CD4-positive, alpha-beta T cell treated with Interleukin-15 for 4 hours (primary cell): ENCODE measurements at regions not wholly inside any gene's neighbourhood (a gene's known extent, or its start where the extent isn't known, plus 50 kb on each side); places are given as distances from the start of the nearest gene placed in this dataset.

Source experiments
- DNase-seq: peaks from one replicate; pipeline ENCODE4 v3.0.0-alpha.2; 2020; ENCODE audit warnings: low spot score

DNA sequence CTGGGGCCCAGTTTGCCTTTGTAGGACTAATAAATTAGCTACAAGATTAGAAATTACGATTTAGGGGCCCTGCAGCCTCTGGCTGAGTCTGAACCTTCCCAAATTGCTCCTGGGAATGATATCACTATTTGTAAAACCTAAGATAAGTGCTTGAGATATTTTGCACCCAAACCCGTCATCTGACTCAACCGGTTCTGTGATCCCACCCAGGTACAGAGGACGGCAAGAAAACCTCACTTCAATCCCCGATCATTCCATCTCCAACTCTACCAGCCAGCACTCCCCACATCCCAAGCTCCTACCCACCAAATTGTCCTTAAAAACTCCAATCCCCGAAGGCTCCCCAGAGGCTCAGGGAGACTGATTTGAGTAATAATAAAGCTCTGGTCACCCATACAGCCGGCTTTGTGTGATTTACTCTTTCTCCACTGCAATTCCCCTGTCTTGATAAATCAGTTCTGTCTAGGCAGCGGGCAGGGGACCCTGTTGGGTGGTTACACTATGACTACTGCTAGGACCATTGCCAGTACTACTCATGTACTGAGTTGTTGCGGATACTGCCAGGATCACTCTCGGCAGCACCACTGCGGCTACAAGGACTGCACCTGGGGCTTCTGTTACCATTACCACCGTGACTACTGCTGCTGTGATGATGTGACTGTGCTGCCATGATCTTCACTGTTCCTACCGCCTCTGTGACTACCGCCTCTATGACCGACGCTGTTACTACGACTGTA lies 73.1 kb downstream of the IRF8 start:
- DNase-seq: no peak

DNA sequence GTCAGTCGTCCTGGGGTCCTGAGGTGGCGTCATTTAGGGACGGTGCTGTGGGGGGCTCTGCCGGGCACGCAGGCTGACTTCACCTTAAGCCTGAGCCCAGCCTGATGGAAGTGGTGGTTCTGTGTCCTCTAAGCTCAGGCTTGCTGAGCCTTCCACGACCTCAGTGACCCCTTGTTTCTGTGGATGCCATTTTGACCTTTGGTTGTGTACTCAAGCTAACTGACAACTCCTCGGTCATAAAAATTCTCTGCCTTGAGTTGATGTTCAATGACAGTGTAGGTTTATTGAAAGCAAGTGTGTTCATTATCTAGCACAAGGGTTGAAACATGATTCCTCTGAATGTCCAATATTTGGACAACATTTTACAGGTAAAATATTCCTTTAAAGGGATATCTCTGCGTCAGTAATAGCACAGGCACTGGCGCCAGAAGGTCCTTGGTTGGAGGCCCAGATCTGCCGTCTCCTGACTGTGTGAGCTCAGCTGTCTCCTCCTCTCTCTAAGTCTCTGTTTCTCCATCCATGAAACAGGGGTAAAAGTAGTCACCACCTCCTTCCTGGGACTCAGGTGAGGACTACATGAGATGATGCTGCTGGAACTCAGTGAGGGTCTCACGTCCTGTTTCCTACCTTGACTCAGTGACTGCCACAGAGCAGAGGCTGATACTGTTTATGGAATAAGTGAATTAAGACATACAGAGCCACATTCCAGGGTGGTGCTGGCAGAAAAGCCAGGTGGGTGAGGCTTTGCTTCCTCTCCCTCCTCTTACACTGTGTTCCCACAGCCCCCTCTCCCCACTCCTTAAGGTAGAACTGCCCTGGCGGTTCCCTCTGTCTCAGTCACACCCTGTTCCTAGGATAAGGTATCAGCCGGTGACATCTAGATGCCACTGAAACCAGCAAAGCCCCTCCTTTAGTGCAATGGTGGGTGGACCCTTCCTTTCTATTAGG lies 75.7 kb downstream of the IRF8 start:
- DNase-seq: no peak

- DNase-seq: no peak
These were observed 76.6 kb downstream of the IRF8 start for GRCh38 chr16:85975451-85975981.

DNA sequence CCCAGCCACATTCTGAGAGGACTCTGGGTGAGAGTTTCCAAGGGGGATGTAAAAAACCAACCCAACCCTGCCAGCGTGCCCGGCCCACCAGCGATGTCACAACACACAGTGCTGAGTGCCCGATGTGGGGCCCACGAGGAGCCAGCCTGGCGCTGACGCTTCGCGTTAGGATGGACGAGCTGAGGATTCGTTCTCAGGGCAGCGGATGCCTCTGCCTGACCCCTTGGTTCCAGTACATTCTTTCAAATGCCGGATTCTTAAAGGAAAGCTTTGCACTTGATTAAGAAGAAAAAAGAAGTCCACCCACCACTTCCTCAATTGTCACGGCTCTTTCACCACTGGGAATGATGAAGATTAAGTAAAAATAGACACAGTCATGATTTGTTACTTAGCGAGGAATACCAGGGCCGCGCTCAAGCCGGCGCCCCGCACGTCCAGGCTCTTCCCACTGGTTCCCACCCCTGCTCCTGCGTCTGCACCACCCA lies 79.4 kb downstream of the IRF8 start:
- no peak for DNase-seq

DNA sequence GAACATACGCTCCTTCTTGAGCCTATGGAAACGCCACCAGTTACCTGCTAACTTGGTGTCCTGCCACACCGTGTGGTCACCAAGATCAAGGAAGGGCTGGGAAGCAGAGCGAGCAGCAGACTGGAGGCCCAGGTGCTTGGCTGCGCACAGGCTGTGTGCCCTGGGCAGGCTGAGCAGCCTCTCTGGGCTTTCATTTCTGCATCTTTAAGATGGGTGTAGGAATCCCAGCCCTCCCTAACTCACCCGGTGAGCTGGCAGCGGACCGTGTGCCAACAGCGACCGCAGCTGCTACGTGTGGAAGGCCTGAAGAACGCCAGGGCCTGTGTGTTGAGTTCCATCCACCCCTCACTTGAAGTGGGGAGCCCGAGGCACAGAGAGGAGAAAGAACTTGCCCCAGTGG lies 80.0 kb downstream of the IRF8 start:
- DNase-seq: no peak

DNA sequence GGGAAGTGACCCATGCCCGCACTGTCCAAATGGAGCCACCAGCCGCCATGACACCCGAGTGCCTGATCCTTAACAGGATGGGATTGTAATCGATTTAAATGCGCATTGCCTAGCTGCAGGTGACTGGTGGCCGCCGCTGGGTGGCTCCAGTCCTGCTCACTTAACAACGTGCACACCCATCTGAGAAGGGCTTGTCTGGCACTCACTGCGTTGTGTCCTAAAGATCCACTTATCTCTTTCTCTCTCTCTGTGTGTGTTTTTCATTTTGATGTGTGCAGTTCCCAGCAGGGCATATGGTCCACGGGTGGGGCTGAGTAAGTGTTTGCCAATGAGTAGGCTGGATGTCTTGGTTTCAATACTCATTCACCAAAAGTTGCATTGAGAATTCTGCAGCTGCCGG lies 80.6 kb downstream of the IRF8 start:
- no peak for DNase-seq

GRCh38 chr16:85980686-85981085 lies 81.7 kb downstream of the IRF8 start:
- no peak for DNase-seq

GRCh38 chr16:85981826-85982562 lies 83.0 kb downstream of the IRF8 start:
- DNase-seq: no peak

DNA sequence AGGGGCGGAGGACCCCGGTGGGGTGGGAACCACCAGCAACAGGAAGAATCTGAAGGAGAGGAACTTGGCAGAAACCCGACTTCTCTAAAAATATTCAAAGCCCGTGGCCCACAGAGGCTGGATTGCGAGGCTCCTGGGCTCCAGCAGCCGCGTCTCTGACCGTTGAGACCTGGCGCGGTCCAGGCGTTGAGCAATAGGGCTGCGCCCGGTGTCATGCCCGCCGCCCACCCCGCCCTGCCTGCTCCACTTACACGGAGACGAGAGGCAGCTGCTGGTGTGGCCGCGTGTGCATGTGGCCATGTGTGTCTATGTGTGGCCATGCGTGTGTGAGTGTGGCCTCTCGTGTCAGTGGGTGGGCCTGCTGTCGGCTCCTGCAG lies 83.6 kb downstream of the IRF8 start:
- DNase-seq: no peak

- no peak for DNase-seq
These were observed 84.1 kb downstream of the IRF8 start for GRCh38 chr16:85983064-85983463.

GRCh38 chr16:85983606-85984230 lies 84.8 kb downstream of the IRF8 start:
- no peak for DNase-seq

DNA sequence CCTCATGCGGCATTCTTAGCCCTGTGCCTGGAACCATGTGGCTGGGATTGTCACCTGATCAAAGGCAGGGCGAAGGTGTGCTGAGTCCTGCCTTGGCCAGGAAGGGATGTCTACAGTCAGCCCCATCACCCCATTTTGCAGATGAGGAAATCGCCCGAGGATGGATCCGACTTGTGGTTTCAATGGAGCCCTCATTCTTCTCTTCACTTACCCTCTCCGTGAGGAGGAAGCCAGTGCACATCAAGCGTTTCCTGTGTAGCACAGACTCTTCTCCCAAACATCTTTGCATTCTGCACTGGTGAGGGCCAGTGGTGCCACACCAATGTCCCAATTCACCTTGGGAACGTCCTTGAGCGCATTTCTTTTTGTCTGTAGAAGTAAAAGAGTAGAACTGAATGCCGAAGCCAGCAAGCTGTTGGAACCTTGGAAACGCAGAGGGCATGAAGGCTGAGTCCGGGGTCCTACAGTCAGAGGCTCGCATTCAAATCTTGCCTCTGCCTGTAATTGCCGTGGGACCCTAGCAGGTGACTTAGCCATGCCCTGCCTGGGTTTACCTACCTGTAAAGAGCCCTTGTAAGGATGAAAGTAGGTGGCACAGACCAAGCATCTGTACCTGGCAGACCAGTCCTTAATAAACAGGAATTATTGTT lies 85.4 kb downstream of the IRF8 start:
- no peak for DNase-seq

DNA sequence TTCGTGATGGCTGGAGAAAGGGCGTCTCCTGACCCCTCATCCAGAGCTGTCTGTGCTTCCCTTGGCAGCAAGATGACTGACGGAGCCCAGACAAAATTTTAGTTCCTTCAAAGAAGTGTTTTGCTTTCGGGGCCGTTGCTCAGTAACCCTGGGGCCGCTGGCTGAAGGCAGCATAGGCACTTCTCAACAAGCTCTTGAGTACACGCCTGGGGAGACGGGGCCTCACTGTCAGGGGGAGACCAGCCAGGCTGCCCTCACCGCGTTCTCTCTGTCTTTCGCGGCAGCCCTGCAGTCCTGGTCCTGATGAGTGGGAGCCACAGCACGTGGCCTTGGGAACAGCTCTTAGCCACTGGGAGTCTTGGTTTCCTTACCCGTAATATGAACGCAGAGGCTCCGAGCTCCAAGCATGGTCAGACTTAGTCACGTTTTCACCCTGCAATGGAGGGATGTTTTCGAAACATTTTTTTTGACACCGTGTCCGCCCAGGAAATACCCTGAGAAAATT lies 86.0 kb downstream of the IRF8 start:
- DNase-seq: no peak

DNA sequence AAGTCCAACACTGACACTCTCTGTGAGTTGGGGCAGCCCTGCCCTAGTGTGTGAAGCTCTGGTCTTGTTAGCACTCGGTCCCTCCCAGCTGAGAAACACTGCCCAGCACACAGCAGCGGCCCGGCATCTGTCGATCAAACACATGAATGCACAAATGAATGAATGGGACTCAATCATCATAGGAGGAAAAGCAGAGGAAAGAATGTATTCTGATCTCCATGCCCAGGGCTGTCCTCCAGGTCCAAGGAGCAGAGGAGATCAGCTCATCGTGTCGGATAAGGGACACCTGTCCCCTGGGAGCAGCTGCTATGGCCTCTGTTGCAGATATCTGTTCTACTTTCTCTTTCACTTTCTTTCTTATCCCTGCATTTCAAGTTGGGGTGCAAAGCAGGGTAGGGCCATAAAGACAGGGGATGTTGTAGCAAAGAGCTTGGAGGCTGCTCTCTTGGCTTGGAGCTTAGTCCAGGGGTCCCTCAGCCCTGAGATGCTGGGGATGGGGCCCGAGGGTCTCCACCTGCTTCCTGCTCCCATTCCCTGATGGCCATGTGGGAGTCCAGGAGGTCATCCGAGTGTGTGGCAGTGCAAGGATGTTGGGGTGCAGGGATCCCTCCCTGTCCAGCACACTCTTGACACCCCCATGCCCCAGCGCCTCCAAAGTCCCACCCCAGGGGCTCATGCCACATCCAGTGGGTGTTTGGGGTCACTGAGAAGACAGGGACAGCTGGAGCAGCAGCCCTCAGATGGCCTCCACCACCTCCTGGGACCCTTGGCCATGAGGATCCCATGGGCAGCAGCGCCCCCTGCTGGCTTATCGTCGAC lies 88.2 kb downstream of the IRF8 start:
- DNase-seq: no peak

DNA sequence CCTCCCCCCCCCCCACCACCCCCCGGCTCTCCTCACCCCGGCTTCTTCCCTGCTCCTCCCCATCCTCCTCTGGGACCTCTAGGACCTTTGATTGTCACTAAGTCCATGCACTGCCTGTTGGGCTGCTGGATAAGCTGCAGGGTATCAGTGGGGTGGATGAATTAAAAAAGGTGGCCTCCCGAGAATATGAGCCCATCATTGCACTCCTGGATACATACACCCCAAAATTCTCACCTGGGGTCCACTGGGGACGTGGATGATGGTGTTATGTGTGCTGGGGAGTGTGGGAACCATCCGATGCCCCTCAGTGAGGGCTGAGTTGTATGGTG lies 88.8 kb downstream of the IRF8 start:
- DNase-seq: no peak

- DNase-seq: no peak
These were observed 89.3 kb downstream of the IRF8 start for GRCh38 chr16:85988306-85988705.

- DNase-seq: no peak
These were observed 89.9 kb downstream of the IRF8 start for GRCh38 chr16:85988723-85989313.

- DNase-seq: no peak
These were observed 90.4 kb downstream of the IRF8 start for GRCh38 chr16:85989376-85989775.

GRCh38 chr16:85989863-85990643 lies 91.1 kb downstream of the IRF8 start:
- DNase-seq: no peak
